Ovary (tissue), 7 donors: ENCODE measurements at regions not wholly inside any gene's neighbourhood (a gene's known extent, or its start where the extent isn't known, plus 50 kb on each side); places are given as distances from the start of the nearest gene placed in this dataset.

Source experiments
- DNase-seq, 5 donors: peaks; one replicate each; pipeline ENCODE4 v3.0.0-alpha.2; 2019 to 2020
- H3K27ac ChIP-seq, 2 donors: fragments of 200-600 bp; one replicate each; pipeline versions ENCODE4 v1.5.1 to v1.8.0; 2019 to 2022
- H3K27me3 ChIP-seq: fragments of 200-600 bp; one replicate; pipeline ENCODE4 v1.8.0; 2022
- H3K36me3 ChIP-seq: fragments of 200-600 bp; sonication (generic); one replicate; pipeline ENCODE4 v1.5.1; 2019
- H3K4me1 ChIP-seq: one replicate; pipeline ENCODE4 v1.8.1; 2013; ENCODE audit warnings: mild to moderate bottlenecking, moderate library complexity; ENCODE audit not compliant: insufficient read depth
- H3K4me3 ChIP-seq: fragments of 200-600 bp; sonication (generic); one replicate; pipeline ENCODE4 v1.5.1; 2017
- H3K9me3 ChIP-seq, 2 donors: fragments of 200-600 bp in 1 of 2; sonication (generic) in 1 of 2; one replicate each; pipeline versions ENCODE4 v1.5.1 to v1.8.1; 2013 to 2019; ENCODE audit warnings: mild to moderate bottlenecking in 1 of 2, moderate library complexity in 1 of 2
- CTCF ChIP-seq, 3 donors: fragments of 450-650 bp in 2 of 3; fragments of 200-600 bp in 1 of 3; IDR thresholded peaks; one replicate each; pipeline versions ENCODE4 v1.5.1 to v1.8.0; 2016 to 2022; ENCODE audit warnings: antibody characterized with exemption in 3 of 3, mild to moderate bottlenecking in 1 of 3
- EP300 ChIP-seq: sonication (generic); formaldehyde crosslinking; IDR thresholded peaks from one replicate; pipeline ENCODE4 v1.6.1; 2017; ENCODE audit warnings: antibody characterized with exemption
- POLR2A ChIP-seq: fragments of 450-650 bp; IDR thresholded peaks from one replicate; pipeline ENCODE4 v1.6.1; 2017; ENCODE audit warnings: antibody characterized with exemption, mild to moderate bottlenecking, moderate library complexity
- WGBS, 3 donors: extraction: QIAGEN DNeasy Blood & Tissue Kit in 1 of 3; methylation state at CpG; one replicate each; pipeline versions ENCODE4 v1.1.5 to v1.1.7; 2013 to 2017; 5-methylcytosine and 5-hydroxymethylcytosine counted together
- intact Hi-C, 4 donors: fragments of 100-400 bp; cut with DNase I; formaldehyde crosslinking; loops; one replicate each; pipeline versions ENCODE4 v1.11.0 to v1.15.1; 2022 to 2023
- donor health status: DM: no; HTN: no; CAD: no; lungs with moderate emphysema.
- donor health status: DM: no; HTN: no; CAD: no.
- donor health status: Bipolar disorder and iron deficiency.
- donor health status: DM: no; HTN: no; CAD: no.
- donor health status: DM: yes; HTN: yes; CAD: no.

- H3K9me3 ChIP-seq: no peaks in the 10 kb centered on the region
- TF ChIP-seq CTCF (IDR thresholded peaks at IDR 0.05): no peak
- no peak for TF ChIP-seq EP300
- TF ChIP-seq POLR2A: no peak
- peaks cover 3% of the 10 kb centered on the region for H3K4me1 ChIP-seq
- H3K4me3 ChIP-seq: no peak overlapping the region
- intact Hi-C loops: loop anchor here in 1 of 4 donors (5.0 kb wide), 1 partner anchor 1789 kb away; no protein-coding TSS in a partner anchor
- DNase-seq: no peak
- H3K27ac ChIP-seq: no peak overlapping the region
- H3K27me3 ChIP-seq: no peaks in the 10 kb centered on the region
- H3K36me3 ChIP-seq: no peaks in the 10 kb centered on the region
- 52 to 80% (median 64%) methylated on average over 3 of the region's 3 CpGs for WGBS, 3 donors
Observed at GRCh38 chr16:64773184-64773583, 348.7 kb downstream of the CDH11 start.

GRCh38 chr16:64771273-64771672 is 350.6 kb downstream of the CDH11 start:
- no peaks in the 10 kb centered on the region for H3K27me3 ChIP-seq
- TF ChIP-seq CTCF (IDR thresholded peaks at IDR 0.05) (no peak), EP300 (no peak), POLR2A (no peak)
- H3K4me3 ChIP-seq: no peak overlapping the region
- 95 to 99% (median 96%) methylated on average over 13 of the region's 13 CpGs for WGBS, 3 donors
- no peak for DNase-seq
- no peak overlapping the region for H3K27ac ChIP-seq
- H3K9me3 ChIP-seq: no peaks in the 10 kb centered on the region
- H3K36me3 ChIP-seq: no peaks in the 10 kb centered on the region
- intact Hi-C loops: loop anchor here in 1 of 4 donors (5.0 kb wide), 1 partner anchor 1791 kb away; no protein-coding TSS in a partner anchor
- H3K4me1 ChIP-seq: peaks cover 3% of the 10 kb centered on the region

GRCh38 chr16:64762211-64762610 is 359.7 kb downstream of the CDH11 start:
- intact Hi-C loops: no loop called here
- DNase-seq: no peak
- no peaks in the 10 kb centered on the region for H3K9me3 ChIP-seq
- no peak overlapping the region for H3K4me3 ChIP-seq
- 45 to 68% (median 62%) methylated on average over 2 of the region's 2 CpGs for WGBS, 3 donors
- no peak overlapping the region for H3K27ac ChIP-seq
- H3K36me3 ChIP-seq: no peaks in the 10 kb centered on the region
- TF ChIP-seq POLR2A (no peak), EP300 (no peak), CTCF (IDR thresholded peaks at IDR 0.05) (no peak)
- no peaks in the 10 kb centered on the region for H3K27me3 ChIP-seq
- H3K4me1 ChIP-seq: no peaks in the 10 kb centered on the region

- Histone ChIP-seq H3K36me3 (no peaks in the 10 kb centered on the region), H3K4me1 (no peaks in the 10 kb centered on the region), H3K27ac (no peak overlapping the region), H3K27me3 (no peaks in the 10 kb centered on the region), H3K4me3 (no peak overlapping the region), H3K9me3 (no peaks in the 10 kb centered on the region)
- DNase-seq: no peak
- TF ChIP-seq POLR2A (no peak), CTCF (IDR thresholded peaks at IDR 0.05) (no peak), EP300 (no peak)
- intact Hi-C loops: no loop called here
- 61 to 77% (median 72%) methylated on average over 1 of the region's 1 CpG for WGBS, 3 donors
Observed at GRCh38 chr16:64754279-64754678, 367.6 kb downstream of the CDH11 start.

- no peak overlapping the region for H3K4me3 ChIP-seq
- DNase-seq: no peak
- no peaks in the 10 kb centered on the region for H3K4me1 ChIP-seq
- no peaks in the 10 kb centered on the region for H3K36me3 ChIP-seq
- intact Hi-C loops: no loop called here
- H3K27me3 ChIP-seq: no peaks in the 10 kb centered on the region
- H3K9me3 ChIP-seq: no peaks in the 10 kb centered on the region
- TF ChIP-seq CTCF (IDR thresholded peaks at IDR 0.05): no peak
- no peak for TF ChIP-seq POLR2A
- no peak for TF ChIP-seq EP300
- no peak overlapping the region for H3K27ac ChIP-seq
Observed at GRCh38 chr16:64751906-64752305, 370.0 kb downstream of the CDH11 start.
